OCI-LY1 (cell line): ENCODE measurements at regions not wholly inside any gene's neighbourhood (a gene's known extent, or its start where the extent isn't known, plus 50 kb on each side); places are given as distances from the start of the nearest gene placed in this dataset.

Experiments
- H2AFZ ChIP-seq: fragments of 200-600 bp; sonication (generic), shearing (Covaris generic); 2 replicates; pipeline ENCODE4 v1.6.0; 2014; ENCODE audit warnings: antibody characterized with exemption, mild to moderate bottlenecking, low read length
- H3F3A ChIP-seq: fragments of 200-600 bp; sonication (generic), shearing (Covaris generic); 2 replicates; pipeline ENCODE4 v1.6.0; 2014; ENCODE audit warnings: mild to moderate bottlenecking, antibody characterized with exemption, low read length, moderate library complexity; ENCODE audit not compliant: insufficient read depth
- H3K27ac ChIP-seq: fragments of 200-600 bp; sonication (generic); 2 replicates; pipeline ENCODE4 v1.5.1; 2014; ENCODE audit warnings: low read length, mixed run types, mild to moderate bottlenecking, low read depth; ENCODE audit not compliant: poor library complexity, severe bottlenecking
- H3K27me3 ChIP-seq: fragments of 200-600 bp; sonication (generic); 2 replicates; pipeline ENCODE4 v1.6.0; 2014; ENCODE audit warnings: antibody characterized with exemption, mild to moderate bottlenecking, low read length, moderate library complexity; ENCODE audit not compliant: insufficient read depth
- H3K36me3 ChIP-seq: fragments of 200-600 bp; sonication (generic); 2 replicates; pipeline ENCODE4 v1.6.1; 2014; ENCODE audit warnings: mild to moderate bottlenecking, antibody characterized with exemption, low read length, moderate library complexity, mixed read lengths; ENCODE audit not compliant: insufficient read depth
- H3K4me1 ChIP-seq: fragments of 200-600 bp; sonication (generic); 2 replicates; pipeline ENCODE4 v1.5.1; 2014; ENCODE audit warnings: mild to moderate bottlenecking, low read length, moderate library complexity; ENCODE audit not compliant: insufficient read depth, severe bottlenecking
- H3K4me2 ChIP-seq: fragments of 200-600 bp; sonication (generic), shearing (Covaris generic); 2 replicates; pipeline ENCODE4 v1.6.1; 2014; ENCODE audit warnings: low read length
- H3K4me3 ChIP-seq: fragments of 200-600 bp; sonication (generic); 2 replicates; pipeline ENCODE4 v1.5.1; 2014; ENCODE audit warnings: low read length, low read depth, mild to moderate bottlenecking, mixed read lengths; ENCODE audit not compliant: poor library complexity, severe bottlenecking
- H3K79me2 ChIP-seq: fragments of 200-600 bp; shearing (Covaris generic); 2 replicates; pipeline ENCODE4 v1.6.1; 2016; ENCODE audit warnings: mixed run types, low read length, mixed read lengths; ENCODE audit not compliant: insufficient read depth
- H3K9ac ChIP-seq: fragments of 200-600 bp; sonication (generic), shearing (Covaris generic); 2 replicates; pipeline ENCODE4 v1.6.1; 2014; ENCODE audit warnings: mild to moderate bottlenecking, low read length, mixed read lengths
- H3K9me2 ChIP-seq: fragments of 200-600 bp; sonication (generic), shearing (Covaris generic); 2 replicates; pipeline ENCODE4 v1.6.1; 2014; ENCODE audit warnings: low read depth, mild to moderate bottlenecking, low read length, mixed read lengths
- H3K9me3 ChIP-seq: fragments of 200-600 bp; shearing (Covaris generic); 2 replicates; pipeline ENCODE4 v1.6.1; 2014; ENCODE audit warnings: low read length, mixed read lengths
- H4K20me1 ChIP-seq: fragments of 200-600 bp; sonication (generic), shearing (Covaris generic); 2 replicates; pipeline ENCODE4 v1.6.0; 2016; ENCODE audit warnings: mild to moderate bottlenecking, low read length; ENCODE audit not compliant: insufficient read depth
- EZH2 ChIP-seq: fragments of 200-600 bp; sonication (generic), shearing (Covaris generic); IDR thresholded peaks from 2 replicates; pipeline ENCODE4 v1.8.0; 2017; ENCODE audit warnings: borderline replicate concordance, mixed run types, mild to moderate bottlenecking, antibody characterized with exemption, low read length, moderate library complexity, mixed read lengths
- TF ChIP-seq, protein P1 (sequence below): fragments of 200-600 bp; sonication (generic), shearing (Covaris generic); IDR thresholded peaks from 2 replicates; pipeline ENCODE4 v1.5.1; 2017; ENCODE audit warnings: mild to moderate bottlenecking, antibody characterized with exemption, low read length, moderate library complexity, mixed read lengths

GRCh38 chr7:118531566-118531965 lies 307.1 kb downstream of the ANKRD7 start:
- no peaks in the 10 kb centered on the region for H4K20me1 ChIP-seq
- H3K4me1 ChIP-seq: no peaks in the 10 kb centered on the region
- no peak overlapping the region for H3K9ac ChIP-seq
- no peaks in the 10 kb centered on the region for H3K9me2 ChIP-seq
- no peaks in the 10 kb centered on the region for H3K27me3 ChIP-seq
- TF ChIP-seq, protein P1, sequence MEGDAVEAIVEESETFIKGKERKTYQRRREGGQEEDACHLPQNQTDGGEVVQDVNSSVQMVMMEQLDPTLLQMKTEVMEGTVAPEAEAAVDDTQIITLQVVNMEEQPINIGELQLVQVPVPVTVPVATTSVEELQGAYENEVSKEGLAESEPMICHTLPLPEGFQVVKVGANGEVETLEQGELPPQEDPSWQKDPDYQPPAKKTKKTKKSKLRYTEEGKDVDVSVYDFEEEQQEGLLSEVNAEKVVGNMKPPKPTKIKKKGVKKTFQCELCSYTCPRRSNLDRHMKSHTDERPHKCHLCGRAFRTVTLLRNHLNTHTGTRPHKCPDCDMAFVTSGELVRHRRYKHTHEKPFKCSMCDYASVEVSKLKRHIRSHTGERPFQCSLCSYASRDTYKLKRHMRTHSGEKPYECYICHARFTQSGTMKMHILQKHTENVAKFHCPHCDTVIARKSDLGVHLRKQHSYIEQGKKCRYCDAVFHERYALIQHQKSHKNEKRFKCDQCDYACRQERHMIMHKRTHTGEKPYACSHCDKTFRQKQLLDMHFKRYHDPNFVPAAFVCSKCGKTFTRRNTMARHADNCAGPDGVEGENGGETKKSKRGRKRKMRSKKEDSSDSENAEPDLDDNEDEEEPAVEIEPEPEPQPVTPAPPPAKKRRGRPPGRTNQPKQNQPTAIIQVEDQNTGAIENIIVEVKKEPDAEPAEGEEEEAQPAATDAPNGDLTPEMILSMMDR: no peak
- TF ChIP-seq EZH2: no peak
- no peaks in the 10 kb centered on the region for H3K36me3 ChIP-seq
- no peaks in the 10 kb centered on the region for H3F3A ChIP-seq
- H3K27ac ChIP-seq: no peak overlapping the region
- no peaks in the 10 kb centered on the region for H3K79me2 ChIP-seq
- no peak overlapping the region for H2AFZ ChIP-seq
- H3K4me3 ChIP-seq: no peak overlapping the region
- no peak overlapping the region for H3K4me2 ChIP-seq
- H3K9me3 ChIP-seq: no peaks in the 10 kb centered on the region

DNA sequence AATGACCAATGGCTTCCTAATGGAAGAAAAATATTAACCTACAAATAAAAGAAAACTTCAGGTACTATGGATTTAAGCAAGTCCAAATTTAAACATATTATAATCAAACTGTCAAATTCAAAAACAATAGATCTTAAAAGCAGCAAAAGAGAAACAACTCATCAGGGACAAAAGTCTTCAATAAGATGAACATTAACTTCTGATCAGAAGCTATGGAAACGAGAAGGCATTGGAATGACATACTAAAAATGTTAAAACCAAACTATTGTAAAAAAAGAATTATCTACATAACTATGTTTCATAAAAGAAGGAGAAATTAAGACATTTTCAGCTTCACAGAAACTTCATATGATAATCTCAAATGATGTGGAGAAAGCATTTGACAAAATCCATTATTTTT lies 334.7 kb downstream of the ANKRD7 start:
- H3K27ac ChIP-seq: no peak overlapping the region
- no peaks in the 10 kb centered on the region for H3K36me3 ChIP-seq
- H3K4me3 ChIP-seq: no peak overlapping the region
- H3K4me2 ChIP-seq: no peak overlapping the region
- TF ChIP-seq EZH2: no peak
- no peak overlapping the region for H2AFZ ChIP-seq
- H3F3A ChIP-seq: no peaks in the 10 kb centered on the region
- H3K9me2 ChIP-seq: no peaks in the 10 kb centered on the region; the same call in 1 of the 2 replicates
- H3K79me2 ChIP-seq: no peaks in the 10 kb centered on the region
- no peaks in the 10 kb centered on the region for H3K4me1 ChIP-seq
- no peaks in the 10 kb centered on the region for H3K27me3 ChIP-seq
- H3K9ac ChIP-seq: no peak overlapping the region
- no peaks in the 10 kb centered on the region for H3K9me3 ChIP-seq
- H4K20me1 ChIP-seq: peaks cover 3% of the 10 kb centered on the region; the same call in 1 of the 2 replicates

- no peaks in the 10 kb centered on the region for H3K27me3 ChIP-seq
- H3K9me2 ChIP-seq: no peaks in the 10 kb centered on the region
- no peak overlapping the region for H3K9ac ChIP-seq
- no peak for TF ChIP-seq EZH2
- TF ChIP-seq, protein P1: no peak
- H3K79me2 ChIP-seq: no peaks in the 10 kb centered on the region
- H2AFZ ChIP-seq: no peak overlapping the region
- H3F3A ChIP-seq: no peaks in the 10 kb centered on the region
- no peaks in the 10 kb centered on the region for H4K20me1 ChIP-seq
- no peak overlapping the region for H3K27ac ChIP-seq
- no peaks in the 10 kb centered on the region for H3K4me1 ChIP-seq
- H3K9me3 ChIP-seq: no peaks in the 10 kb centered on the region
- H3K36me3 ChIP-seq: no peaks in the 10 kb centered on the region
- H3K4me3 ChIP-seq: no peak overlapping the region
- H3K4me2 ChIP-seq: no peak overlapping the region
Observed at GRCh38 chr7:118563311-118563710, 338.8 kb downstream of the ANKRD7 start.

DNA sequence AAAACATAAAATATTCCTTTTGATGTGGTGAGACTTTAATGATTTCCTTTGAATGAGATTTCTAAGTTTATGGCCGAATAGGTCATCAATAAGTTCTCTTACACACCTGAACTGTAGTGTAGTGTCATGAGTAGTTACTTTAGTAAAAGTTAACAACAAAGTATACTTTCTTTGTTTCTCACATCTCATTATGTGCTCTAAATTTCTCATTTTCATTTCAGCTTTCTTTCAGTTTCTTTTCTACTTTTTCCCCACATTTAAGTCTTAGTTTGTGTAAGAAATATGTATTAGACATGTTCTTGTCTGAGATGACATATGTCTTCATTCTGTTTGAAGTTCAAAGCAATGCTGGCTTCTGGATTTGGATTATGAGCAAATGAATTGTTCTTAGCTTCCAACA lies 348.1 kb downstream of the ANKRD7 start:
- Histone ChIP-seq H3K4me2 (no peak overlapping the region), H4K20me1 (no peaks in the 10 kb centered on the region), H2AFZ (no peak overlapping the region), H3K9me2 (no peaks in the 10 kb centered on the region), H3K79me2 (no peaks in the 10 kb centered on the region), H3K9ac (no peak overlapping the region), H3K27me3 (no peaks in the 10 kb centered on the region), H3F3A (no peaks in the 10 kb centered on the region), H3K9me3 (no peaks in the 10 kb centered on the region), H3K4me3 (no peak overlapping the region), H3K27ac (no peak overlapping the region), H3K4me1 (no peaks in the 10 kb centered on the region), H3K36me3 (no peaks in the 10 kb centered on the region)
- TF ChIP-seq, protein P1: no peak
- TF ChIP-seq EZH2: no peak
